HG03432 (cell line): ENCODE measurements at regions not wholly inside any gene's neighbourhood (a gene's known extent, or its start where the extent isn't known, plus 50 kb on each side); places are given as distances from the start of the nearest gene placed in this dataset.

ENCODE experiments used
- ATAC-seq: cut with Tn5 transposase; IDR thresholded peaks from one replicate; pipeline ENCODE4 v1.9.1; 2021; ENCODE audit warnings: mild to moderate bottlenecking, moderate library complexity; ENCODE audit not compliant: unreplicated experiment

DNA sequence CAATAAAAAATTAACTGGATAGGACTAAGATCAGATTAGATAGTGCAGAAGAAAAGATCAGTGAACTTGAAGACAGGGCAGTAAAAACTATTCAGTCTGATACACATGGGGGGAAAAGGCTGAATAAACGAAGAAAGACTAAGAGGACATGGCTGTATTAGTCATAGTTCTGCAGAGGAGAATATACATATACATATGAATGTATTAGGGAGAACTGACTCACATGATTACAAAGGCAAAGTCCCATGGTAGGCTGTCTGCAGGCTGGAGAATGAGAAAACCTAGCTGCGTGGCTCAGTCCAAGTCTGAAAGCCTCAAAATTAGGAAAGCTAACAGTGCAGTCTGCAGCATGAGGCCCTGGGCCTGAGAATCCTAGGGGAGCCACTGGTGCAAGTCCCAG, 98.2 kb upstream of the GNAO1 start:
- ATAC-seq, result no peak

DNA sequence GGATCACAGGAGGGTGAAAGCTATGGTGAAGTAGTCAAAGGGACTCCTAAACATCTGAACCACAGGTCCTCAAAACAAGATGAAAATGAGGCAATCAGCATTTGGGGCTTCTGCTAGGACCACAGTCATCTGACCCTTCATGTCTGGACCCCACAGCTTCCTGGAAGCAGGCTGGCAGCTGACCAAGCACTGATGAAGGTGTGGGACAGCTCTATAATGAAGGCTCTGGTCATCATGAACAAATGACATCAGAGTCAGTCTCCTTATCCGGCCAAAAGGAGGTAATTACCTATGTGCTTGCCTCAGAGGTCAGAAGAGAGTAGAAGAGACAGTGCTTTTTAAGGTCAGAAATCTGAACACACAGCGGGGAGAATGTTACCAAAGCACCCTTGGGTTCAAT, 101.2 kb upstream of the GNAO1 start:
- ATAC-seq, result no peak

DNA sequence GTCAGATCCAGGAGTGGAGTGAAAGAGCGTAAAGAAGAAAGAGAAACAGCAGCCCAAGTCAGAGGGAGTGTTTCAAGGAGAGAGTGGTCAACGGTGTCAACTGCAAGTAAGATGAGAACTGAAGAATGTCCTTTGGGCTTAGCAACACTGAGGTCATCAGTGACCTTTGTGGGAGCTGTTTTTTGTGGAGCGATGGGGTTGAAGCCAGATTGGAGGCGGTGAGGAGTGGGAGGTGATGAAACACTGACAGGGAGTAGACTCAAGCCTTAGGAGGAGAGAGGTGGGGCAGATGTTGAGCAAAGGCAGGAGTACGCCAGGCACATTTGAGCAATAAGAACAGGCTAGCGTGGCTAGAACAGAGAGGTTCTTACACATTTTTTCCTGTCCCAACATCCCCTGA, 103.7 kb upstream of the GNAO1 start:
- ATAC-seq, result no peak

DNA sequence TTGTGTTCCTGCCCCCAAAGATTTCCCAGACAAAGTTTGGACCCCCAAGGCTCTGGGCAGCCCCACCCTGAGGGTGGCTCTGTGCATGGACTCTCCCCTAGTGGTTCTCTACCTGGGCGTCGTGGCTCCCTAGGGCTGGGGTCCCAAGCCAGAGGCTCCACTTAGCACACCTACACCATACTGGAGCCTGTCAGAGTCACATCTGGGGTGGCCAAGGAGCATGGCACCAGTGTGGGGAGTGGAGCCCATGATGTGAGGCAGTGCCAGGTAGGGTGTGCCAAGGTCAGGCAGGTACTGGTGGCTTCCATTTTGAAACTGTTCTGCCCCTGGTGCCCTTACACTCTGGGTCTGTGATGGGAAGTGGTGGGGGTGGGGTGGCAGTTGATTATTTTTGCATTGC, 109.9 kb upstream of the GNAO1 start:
- ATAC-seq, result no peak

DNA sequence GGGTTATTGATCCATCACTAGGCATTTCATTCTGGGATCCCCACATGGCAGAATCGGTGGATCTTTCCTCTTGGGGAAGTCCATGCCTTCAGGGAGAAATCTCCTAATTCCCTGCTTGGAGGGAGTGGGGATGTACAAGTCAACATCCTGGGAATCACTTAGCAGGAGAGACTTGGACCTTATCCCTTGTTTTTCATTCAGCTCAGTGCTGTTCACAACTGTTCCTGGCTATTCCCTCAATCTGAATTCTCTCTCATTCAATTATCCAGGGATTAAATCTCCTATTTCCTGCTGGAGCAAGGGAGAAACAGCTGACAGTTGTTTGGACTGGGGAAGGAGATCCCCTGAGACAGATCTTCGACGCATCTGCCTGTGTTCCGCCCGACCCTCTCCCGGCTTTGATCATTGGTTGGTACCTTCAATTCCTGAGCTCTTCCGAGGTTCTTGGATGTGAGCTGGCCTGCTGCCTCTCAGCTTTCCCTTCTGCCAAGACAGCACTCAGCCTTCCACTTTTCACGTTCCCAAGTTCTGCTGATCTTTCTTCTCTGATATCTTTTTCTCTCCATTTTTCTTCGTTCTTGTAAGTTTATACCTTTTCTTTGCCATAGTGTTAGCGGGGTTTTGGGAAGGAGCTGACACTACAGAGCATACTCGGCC, 115.4 kb upstream of the GNAO1 start:
- ATAC-seq, result no peak

DNA sequence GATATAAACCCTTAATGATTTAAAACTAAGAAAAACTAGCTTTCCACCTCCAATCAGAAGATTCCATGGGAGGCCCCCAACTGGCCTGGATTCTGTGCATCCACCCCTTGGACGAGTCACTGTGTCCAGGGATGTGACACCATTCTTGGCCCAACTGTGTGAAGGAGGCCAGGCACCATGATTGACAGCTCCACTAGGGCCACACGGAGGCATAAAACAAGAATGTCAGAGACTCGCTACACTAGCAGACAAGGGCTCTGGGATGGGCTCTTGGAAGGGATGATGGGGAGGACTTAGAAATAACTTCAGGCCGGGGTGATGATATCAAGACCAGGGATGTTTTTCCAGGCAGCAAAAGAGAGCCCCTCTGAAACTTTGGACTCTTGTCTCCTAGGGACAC, 117.8 kb upstream of the GNAO1 start:
- no peak for ATAC-seq

DNA sequence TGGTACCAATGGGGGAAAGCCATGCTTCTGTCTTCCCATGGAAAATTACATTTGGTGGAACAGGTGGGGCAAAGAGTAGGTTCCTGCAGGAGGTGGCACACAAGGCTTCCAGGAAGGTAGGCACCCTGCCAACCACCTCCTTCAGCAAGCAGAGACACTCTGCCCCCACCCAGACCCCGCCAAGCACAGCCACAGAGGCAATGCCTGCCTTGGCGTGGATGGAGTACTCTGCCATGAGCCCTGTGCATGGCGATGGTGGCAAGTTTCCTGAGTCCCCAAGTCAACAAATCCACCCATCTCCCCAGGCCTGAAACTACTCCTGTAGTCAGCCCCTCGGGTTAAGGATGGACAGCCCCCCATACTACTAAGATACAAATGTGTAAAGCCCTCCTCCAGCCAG, 119.2 kb upstream of the GNAO1 start:
- no peak for ATAC-seq

DNA sequence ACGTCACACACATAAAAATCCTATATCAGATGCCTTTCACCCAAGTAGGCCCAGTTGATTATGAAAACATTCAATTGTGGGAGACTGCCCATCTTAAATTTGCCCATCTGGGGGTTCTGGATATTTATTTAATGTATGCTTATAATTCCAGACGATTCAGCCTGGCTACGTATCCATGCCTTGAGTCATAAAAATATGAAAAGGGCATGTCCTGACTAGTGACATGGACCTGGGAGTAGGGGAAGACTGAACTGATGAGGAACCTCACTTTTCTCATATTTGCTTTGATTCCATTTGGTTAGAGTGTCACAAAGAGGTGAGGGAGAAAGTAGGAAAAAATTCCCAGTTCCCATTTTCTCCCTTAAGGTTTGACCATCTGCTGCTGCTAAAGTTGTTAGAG, 122.5 kb upstream of the GNAO1 start:
- ATAC-seq, result no peak

DNA sequence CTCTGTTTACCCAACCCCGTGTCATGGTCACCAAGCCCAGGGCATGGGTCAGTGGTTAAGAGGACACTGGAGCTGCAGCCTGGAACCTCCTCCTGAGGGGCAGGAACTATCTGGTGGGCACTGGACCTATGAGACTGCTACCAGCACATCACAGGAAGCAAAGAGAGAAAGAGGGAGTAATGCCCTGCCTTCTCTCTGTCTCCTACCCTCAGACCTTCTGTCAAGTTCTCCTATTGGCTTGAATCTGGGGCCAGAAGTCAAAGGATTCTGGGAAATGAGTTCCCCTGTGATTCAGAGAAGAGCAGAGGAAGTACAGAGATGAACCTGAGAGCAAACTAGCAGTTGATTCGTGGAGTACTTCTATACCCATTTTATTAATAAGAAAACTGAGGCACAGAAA, 123.0 kb upstream of the GNAO1 start:
- no peak for ATAC-seq

DNA sequence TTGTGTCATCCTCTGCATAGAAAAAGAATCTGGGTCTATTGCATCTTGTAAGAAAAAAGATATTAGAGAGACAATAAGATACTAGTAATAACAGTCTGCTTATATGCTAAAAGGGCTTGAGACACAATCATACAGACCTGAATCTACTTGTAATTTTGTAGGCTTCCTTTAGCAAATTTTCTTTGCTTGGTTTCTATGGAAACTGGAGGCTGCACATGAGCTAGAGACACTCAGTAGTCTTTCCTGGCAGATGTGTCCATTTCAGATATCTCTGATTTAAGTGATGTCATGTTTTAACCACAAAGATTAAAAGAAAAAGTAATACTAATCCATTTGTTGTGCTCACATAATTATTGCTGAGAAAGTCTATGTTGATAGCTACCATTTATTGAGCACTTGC, 123.9 kb upstream of the GNAO1 start:
- ATAC-seq, result no peak

DNA sequence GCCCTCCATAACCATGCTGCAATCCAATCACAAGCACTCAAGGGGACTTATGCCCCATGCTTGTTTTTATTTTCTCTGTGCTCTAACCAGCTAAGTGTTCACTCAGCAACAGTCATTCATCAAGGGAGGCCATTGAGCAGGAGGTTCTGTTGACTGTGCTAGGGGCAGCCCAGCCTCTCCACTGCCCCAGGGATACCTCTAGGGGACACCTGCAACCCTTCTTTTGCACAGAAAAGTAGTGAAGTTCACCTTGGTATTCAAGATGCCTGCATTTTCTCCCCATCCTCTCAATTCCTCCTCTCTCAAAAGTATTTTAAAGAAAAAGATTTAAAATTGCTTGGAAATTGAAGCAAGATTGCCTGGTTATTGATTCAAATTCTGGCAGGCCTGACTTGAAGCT, 124.7 kb upstream of the GNAO1 start:
- no peak for ATAC-seq

DNA sequence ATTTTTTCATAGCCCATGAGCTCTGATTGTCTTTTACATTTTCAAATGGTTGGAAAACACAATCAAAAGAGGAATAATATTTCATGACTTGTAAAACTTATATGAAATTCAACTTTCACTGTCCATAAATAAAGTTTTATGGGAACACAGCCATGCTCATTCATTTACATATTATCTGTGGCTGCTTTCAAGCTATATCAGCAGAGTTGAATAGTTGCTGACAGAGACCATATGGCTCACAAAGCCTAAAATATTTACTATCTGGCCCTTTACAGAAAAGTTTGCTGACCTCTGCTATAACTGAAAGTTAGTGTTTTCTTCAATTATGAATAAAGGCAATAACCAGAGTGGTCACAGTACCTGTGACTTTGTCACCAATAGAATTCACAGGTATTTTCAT, 128.2 kb upstream of the GNAO1 start:
- no peak for ATAC-seq

DNA sequence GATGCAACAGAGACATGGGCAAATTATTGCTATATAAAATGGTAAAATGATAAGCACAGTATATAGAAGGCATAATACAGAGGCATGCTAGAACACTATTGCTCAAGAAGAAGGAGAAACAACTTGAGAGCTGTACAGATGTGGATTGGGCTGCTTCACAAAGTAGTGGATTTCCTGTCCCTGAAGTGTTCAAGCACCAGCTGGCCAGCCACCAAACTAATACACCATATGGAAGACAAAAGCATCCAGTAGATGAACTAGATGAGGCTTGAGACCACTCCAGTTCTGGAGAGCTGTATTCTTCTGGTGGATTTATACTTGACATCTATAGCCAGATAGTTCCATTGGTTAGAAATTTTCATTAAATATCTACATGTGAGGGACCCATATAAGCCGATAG, 134.1 kb upstream of the GNAO1 start:
- ATAC-seq, result no peak

DNA sequence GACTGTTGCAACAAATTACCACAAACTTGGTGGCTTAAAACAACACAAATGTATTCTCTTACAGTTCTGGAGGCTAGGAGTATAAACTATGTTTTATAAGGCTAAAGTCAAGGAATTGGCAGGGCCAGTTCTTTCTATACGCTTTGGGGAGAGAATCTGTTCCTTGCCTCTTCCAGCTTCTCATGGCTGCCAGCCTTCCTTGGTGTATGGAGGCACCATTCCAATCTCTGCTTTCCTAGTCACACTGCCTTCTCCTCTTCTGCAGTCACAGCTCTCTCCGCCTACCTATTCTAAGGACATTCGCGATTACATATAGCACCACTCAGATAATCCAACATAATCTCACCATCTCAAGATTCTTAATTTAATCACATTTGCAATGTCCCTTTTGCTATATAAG, 140.4 kb upstream of the GNAO1 start:
- ATAC-seq, result no peak

DNA sequence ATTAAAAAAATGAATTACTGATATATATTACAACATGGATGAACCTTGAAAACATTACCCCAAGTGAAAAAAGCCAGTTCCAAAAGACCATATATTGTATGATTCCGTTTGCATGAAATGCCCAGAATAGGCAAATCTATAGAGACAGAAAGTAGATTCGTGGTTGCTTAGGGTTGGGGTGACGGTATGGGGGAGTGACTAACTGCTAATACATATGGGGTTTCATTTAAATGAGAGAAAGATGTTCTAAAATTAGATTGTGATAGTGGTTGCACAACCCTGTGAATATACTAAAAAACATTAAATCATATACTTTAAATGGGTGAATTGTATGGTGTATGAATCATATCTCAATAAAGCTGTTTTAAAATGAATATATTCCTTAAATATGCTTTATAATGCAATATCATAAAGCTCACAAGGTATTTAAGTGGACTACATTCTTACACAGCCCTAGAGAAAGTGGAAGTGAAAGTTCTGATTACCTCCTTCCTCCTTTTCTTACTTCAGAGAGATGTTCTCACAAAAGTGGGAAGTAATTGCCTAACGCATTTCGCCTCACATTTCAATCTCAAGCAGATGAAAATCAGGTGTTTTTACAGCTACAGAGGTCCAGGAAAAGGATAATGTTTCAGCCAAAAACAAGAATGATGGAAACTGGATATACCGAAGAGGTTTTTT, 142.7 kb upstream of the GNAO1 start:
- ATAC-seq, result peak; percentile 95

DNA sequence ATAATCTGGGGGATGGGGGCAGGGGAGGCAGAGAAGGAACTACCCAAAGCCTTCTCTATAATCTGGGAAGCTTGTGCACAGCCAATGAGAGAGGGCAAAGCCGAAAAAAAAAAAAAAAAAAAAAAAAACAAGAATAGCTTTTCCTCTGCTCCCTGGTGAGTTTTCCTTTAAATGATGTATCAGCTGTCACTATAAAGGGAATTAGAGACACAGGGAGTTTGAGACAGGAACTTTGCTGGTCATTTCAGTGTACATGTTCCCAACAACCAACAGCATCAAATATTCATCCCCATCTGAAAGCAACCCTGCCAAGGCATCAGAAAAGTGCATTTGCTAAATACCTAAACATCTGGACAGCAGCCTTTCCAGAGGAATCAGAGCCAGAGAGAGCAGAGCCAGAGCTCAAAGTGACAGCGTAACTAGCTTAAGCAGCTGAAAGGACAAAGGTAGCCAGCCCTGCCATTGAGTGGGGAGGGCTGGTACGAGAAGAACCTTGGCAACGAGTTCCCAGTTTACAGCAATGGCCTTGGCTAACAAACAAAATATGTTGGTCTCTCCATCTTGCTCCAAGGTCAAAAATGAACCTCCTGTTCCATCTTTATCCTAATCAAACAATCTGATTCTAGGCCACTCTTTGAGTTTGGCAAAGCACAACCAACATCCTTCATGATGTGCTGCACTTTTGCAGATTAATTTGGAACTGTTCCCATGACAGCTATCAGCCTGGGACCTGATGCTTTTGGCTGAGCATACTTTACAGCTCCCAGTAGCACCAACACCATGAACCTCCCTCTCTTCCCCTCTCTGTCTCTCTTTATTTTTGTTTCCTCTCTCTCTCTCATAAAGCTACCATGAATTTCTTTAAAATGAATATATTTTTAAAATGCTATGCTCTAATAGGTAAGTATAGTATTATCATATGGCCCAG, 143.7 kb upstream of the GNAO1 start:
- no peak for ATAC-seq

DNA sequence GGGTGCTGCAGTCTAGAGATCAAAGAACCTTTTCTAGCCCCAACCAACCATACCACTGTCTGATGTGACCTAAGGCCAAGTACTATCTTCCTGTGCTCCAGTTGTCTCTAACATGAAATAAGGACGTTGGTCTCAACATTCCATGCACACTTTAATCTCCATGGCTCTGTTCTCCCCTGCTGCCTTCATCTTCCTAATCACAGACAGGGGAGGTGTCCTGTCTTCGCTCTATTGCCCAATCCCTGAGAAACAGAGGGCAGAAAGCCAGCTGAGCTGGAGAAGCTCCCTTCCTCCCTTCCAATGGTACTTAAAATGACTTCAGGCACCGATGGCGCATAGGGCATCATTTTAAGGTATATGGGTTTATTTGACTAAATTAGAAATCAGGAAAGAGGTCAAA, 148.9 kb upstream of the GNAO1 start:
- no peak for ATAC-seq

DNA sequence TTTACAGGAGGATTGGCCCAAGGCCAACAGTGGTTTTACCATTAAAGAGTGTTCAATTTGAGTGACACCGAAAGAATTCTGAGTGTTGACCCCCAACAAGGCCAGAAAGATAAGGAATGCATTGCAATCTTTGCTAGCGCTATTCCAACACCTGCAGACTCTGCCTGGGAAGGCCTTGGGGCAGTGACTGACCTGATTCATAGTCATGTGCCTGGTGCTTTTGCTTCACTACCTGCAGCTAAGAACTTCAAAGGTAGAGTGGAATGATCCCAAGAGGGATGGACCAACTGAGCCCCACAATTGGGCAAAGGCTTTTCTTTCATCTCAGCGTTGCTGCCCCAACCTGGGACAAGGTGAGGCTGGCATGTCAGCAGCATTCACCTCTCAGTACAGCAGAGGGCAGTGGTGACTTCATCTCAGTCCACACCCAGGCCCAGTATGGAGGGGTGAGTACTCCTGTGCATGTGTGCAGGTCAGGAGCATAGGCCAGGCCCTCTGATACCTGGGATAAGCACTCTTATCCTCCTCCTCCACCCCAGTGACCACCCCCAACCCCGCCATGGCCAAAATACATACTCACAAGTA, 149.6 kb upstream of the GNAO1 start:
- no peak for ATAC-seq

DNA sequence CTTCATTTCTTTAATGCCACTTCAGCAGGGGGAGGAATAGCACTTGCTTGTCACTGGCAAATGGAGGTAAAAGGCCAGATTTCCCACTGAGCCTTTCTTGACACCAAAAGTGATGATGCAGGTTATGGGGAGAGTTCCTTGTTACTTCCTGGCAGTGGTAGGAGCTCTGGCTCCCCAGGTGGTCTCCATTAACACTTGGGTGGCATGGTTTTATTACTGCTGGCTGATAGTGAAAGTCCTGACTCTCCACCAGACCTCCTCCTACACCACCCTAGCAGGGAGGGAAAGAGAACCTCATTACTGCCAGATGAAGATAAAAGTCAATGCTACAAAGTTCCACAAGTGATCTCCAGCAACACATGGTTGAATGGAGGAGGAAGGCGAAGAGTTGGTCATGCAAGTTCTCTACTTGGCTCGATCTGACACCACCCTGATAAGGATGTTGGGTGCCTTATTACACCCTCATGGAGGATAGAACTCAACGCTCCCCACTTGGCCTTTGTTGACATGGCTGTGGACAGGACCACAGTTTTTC, 152.7 kb upstream of the GNAO1 start:
- ATAC-seq, result no peak

DNA sequence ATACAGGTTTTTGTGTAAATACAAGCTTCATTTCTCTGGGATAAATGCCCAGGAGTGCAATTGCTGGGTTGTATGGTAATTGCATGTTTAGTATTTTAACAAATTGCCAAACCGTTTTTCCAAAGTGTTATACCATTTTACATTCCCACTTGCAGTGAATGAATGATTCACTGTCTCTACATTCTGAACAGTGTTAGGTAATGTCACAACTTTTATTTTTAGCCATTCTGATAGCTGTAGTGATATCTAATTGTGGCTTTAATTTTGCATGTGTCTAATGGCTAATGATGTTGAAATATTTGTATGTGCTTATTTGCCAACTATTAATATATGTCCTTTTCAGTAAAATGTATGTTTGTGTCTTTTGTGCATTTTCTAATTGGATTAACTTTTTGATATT, 156.9 kb upstream of the CES5A start:
- ATAC-seq, result no peak

DNA sequence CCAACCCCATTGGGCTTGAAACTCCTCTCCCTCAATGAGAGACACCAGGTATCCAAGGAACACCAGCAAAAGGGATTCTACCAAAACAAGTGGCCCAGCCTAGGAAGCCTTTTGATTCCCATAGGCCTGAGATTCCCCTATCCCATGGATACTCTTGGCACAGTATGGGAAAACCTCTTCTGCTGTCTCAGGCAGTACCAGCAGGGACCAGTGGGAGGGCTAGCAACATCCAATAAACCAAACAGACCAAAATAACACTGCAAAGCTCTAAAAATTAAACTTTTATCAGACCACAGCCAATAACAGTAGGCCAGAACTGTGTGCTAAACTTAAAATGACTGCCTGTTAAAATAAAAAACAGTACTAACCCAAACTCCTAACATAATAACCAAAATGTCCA, 153.9 kb upstream of the CES5A start:
- ATAC-seq, result no peak
